AG04449 (cell line): ENCODE measurements at regions not wholly inside any gene's neighbourhood (a gene's known extent, or its start where the extent isn't known, plus 50 kb on each side); places are given as distances from the start of the nearest gene placed in this dataset.

Experiments
- CTCF ChIA-PET: fragments of 350-600 bp; formaldehyde crosslinking; extraction: SDS; loops from one replicate; lab custom pipeline; 2021; ENCODE audit warnings: antibody characterized with exemption; lab: Yijun Ruan, JAX
- POLR2A ChIA-PET: fragments of 400-600, 350-600 bp; formaldehyde crosslinking; extraction: SDS; loops from one replicate; lab custom pipeline; 2020; ENCODE audit warnings: antibody characterized with exemption, inconsistent platforms; lab: Yijun Ruan, JAX
- DNase-seq: peaks from one replicate; pipeline ENCODE4 v3.0.0-alpha.2; 2010; ENCODE audit warnings: low read depth, low spot score
- H3K4me3 ChIP-seq: 2 replicates; pipeline ENCODE4 v1.5.1; 2011; ENCODE audit warnings: low read depth, mild to moderate bottlenecking, control low read depth, low read length
- TF ChIP-seq, protein P1 (sequence below): IDR thresholded peaks from one replicate; pipeline ENCODE4 v1.5.1; 2011; ENCODE audit warnings: mild to moderate bottlenecking, moderate library complexity, low read length, control low read depth, inconsistent platforms; ENCODE audit not compliant: insufficient read depth; ENCODE audit errors: missing control alignments

DNA sequence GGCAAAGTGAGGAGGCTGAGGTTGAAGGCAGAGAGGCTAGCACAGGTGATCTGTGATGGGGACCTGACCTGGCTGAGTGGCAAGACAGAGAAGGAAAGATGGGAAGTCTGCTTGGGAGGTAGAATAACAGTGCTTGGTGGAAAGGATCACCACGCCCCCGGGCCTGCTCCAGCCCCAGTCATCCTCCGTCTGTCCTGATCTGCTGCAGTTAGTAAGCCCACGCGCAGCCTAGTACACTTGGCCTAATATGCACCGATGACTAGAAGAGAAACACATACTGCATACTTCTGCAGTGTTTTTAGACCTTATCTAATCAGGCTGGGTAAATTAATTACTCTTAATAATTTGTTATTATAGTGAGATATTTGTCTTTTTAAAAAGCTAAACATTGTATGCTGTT lies 103.7 kb upstream of the KLF3 start:
- ChIA-PET CTCF (no interaction called here), POLR2A (no interaction called here)
- DNase-seq, result no peak
- no peak overlapping the region for H3K4me3 ChIP-seq
- TF ChIP-seq, protein P1, sequence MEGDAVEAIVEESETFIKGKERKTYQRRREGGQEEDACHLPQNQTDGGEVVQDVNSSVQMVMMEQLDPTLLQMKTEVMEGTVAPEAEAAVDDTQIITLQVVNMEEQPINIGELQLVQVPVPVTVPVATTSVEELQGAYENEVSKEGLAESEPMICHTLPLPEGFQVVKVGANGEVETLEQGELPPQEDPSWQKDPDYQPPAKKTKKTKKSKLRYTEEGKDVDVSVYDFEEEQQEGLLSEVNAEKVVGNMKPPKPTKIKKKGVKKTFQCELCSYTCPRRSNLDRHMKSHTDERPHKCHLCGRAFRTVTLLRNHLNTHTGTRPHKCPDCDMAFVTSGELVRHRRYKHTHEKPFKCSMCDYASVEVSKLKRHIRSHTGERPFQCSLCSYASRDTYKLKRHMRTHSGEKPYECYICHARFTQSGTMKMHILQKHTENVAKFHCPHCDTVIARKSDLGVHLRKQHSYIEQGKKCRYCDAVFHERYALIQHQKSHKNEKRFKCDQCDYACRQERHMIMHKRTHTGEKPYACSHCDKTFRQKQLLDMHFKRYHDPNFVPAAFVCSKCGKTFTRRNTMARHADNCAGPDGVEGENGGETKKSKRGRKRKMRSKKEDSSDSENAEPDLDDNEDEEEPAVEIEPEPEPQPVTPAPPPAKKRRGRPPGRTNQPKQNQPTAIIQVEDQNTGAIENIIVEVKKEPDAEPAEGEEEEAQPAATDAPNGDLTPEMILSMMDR, result no peak

DNA sequence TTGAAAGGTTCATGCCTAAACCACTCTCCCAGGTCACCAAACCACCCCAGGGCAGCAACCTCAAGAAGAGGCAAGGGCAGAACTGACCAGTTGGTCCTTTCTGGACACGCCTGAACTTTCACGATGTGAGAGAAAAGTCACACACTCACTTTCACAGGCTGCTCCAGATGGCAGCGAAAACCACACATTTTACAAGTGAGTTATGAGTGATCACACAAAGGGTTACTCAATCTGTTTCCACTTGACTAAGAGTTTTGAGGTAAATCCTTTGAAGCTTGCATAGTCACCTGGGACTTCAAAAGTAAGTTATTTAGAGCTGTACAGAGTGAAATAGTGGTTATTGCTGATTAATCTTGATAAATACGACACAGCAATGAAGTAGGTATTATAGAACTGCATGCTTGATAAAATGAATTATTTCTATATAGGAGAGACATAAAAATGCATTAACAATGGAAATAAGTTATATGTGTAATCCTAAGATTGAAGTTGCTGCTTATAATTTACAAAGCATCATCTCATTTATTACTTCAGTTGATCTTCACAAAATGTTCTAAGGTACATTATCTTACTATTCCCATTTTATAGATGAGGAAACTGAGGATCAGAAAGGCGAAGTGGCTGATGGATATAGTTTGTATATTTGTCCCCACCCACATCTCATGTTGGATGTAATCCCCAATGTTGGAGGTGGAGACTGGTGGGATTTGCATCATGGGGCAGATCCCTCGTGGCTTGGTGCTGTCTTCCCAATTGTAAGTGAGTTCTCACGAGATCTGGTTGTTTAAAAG lies 103.0 kb upstream of the KLF3 start:
- CTCF ChIA-PET, result no interaction called here
- TF ChIP-seq, protein P1, result no peak

DNA sequence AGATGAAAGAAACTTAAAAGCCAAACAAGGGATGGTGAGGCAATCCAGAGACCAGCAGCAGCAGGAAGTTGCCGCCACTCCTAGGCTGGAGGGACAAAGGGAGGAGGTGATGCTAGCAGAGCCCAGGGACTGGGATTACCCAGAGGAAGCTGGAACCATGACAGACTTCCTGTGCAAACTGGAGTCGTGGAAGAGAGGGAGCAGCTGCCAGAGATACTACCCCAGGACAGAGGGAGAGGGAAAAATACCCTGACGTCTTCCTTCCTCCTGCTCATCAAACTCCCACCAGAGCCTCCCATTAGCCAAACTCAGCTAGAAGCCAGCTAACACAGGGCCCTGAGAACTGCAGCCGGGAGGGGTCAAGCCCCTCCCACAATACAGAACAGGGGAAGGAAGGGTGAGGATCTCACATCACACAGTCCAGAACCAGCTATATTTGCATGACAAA lies 101.2 kb upstream of the KLF3 start:
- ChIA-PET CTCF (interaction anchor here (0.7 to 1.1 kb wide), 2 partner anchors 14 to 298 kb away, joined by 3 read pairs; no protein-coding TSS in a partner anchor), POLR2A (no interaction called here)
- TF ChIP-seq, protein P1, result no peak
- DNase-seq, result no peak
- H3K4me3 ChIP-seq, result no peak overlapping the region

More for the DNA sequence above, 103.0 kb upstream of the KLF3 start:
- DNase-seq, result no peak
- POLR2A ChIA-PET, result no interaction called here
- no peak overlapping the region for H3K4me3 ChIP-seq

DNA sequence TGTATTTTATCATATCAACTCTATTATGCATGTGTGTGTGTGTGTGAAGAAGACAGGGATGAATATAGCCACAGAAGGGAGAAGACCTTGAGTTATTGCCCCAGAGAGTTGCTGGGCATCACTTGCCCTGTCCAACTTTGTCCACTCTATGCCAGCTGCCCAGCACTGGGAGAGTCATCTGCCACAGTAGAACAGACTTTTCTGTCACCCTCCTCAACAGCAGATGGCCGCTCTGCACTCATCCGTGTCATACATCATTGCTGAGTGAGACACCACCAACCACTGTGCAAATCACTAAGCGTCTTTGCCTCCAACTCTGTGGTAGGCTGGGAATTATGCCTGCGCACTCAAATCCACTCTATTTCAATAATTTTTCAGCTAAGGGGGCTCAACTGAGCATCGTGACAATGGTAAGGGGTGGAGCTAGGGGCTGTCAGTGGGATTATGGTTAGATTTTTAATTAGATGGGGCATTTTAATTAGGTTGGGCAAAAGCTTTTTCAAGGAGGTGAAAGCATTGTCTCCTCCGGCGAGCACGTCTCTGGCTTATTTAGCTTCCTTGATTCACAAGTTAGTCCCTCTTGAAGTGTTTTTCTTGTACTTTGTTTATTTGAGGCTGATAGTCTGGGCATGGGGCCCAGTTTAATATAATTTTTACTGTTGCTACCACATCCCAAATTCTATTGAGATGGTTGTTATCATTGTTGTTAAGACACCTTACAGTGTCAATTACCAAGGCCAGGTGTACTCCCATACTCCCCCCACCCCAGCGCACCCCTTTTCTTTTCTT lies 100.1 kb upstream of the KLF3 start:
- no peak overlapping the region for H3K4me3 ChIP-seq
- TF ChIP-seq, protein P1, result no peak
- ChIA-PET POLR2A (no interaction called here), CTCF (interaction anchor here (1.1 kb wide), 1 partner anchor 15 kb away, joined by 3 read pairs; no protein-coding TSS in a partner anchor)
- no peak for DNase-seq

DNA sequence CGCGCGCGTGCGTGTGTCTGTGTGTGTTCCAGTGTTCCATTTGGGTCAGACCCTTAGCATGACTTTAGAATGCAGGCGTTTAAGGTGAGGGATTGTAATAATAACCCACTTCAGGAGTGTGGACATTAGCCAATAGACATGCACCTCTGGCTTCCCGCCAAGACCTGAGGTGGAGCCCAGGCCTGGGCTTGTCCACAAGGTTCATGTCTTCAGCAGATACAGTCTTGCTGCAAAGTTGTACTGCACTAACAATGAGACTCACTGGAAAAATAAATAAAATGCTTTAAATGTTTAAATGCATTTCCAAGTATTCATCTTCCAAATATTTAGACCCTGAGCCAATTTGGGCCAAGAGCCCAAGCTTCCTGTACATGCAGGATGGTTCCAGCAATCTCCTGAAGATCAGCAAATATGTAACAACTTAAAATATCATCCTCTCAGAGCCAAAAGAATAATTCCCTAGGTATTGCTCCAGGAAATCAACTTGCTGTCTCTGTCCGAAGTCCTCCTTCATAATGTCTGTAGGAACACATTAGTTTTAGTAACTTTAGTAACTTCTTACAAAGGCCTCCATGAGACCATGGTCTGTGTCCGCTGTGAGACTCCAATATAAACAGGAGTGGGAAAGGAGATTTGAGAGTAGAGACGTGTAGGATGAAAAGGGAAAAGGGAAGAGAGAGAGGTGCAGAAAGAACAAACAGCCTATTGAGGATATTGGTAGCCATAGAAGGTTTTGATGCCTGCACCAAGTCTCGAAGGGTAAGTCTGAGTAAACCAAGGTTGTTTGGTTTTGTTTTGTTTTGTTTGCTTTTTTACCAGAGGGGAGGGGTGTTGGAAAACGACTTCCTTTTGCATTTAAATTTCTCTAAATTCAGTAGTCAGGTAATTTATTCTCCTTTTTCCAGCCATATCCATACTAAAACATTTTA lies 98.5 kb upstream of the KLF3 start:
- ChIA-PET POLR2A (no interaction called here), CTCF (no interaction called here)
- peak; percentile 49 for DNase-seq
- TF ChIP-seq, protein P1, result no peak
- no peak overlapping the region for H3K4me3 ChIP-seq
